H1 (cell line): ENCODE measurements at regions not wholly inside any gene's neighbourhood (a gene's known extent, or its start where the extent isn't known, plus 50 kb on each side); places are given as distances from the start of the nearest gene placed in this dataset.
A peak's percentile ranks its signal among the peaks of the same experiment; 100 is the strongest.

Experiments
- CTCF ChIA-PET: fragments of 300-600 bp; sonication (Branson Sonifier 250); formaldehyde crosslinking; loops from one replicate; lab custom pipeline; 2021; ENCODE audit not compliant: partially characterized antibody; lab: Charles Lee
- POLR2A ChIA-PET: fragments of 300-600 bp; sonication (Branson Sonifier 250); formaldehyde crosslinking; loops from one replicate; lab custom pipeline; 2021; ENCODE audit warnings: inconsistent platforms; ENCODE audit not compliant: partially characterized antibody; lab: Charles Lee
- DNase-seq, 2 experiments: peaks; one replicate each; pipeline versions ENCODE4 v3.0.0 to v3.0.0-alpha.2; 2010 to 2022; ENCODE audit warnings: low spot score in 2 of 2, low read depth in 1 of 2, mixed read lengths in 1 of 2
- FAIRE-seq: peaks from 2 replicates; lab custom pipeline; 2011; peaks lifted over from hg19 to GRCh38; lab: Jason Lieb, UNC
- H2AFZ ChIP-seq: 2 replicates; pipeline ENCODE4 v1.8.1; 2012; ENCODE audit warnings: low read length, inconsistent platforms
- H2AK5ac ChIP-seq: 2 replicates; pipeline ENCODE4 v1.6.1; 2013; ENCODE audit warnings: low read depth, low read length
- H2BK120ac ChIP-seq: replicated peaks from 2 replicates; pipeline ENCODE3; 2013; ENCODE audit warnings: low read depth, low read length, inconsistent platforms
- H2BK12ac ChIP-seq: 2 replicates; pipeline ENCODE4 v1.6.1; 2013; ENCODE audit warnings: low read depth, low read length
- H2BK15ac ChIP-seq: 2 replicates; pipeline ENCODE4 v1.6.1; 2013; ENCODE audit warnings: low read length
- H2BK20ac ChIP-seq: 2 replicates; pipeline ENCODE4 v1.6.1; 2013; ENCODE audit warnings: low read length
- H2BK5ac ChIP-seq: 2 replicates; pipeline ENCODE4 v1.6.1; 2013; ENCODE audit warnings: low read depth, low read length
- H3K14ac ChIP-seq: 2 replicates; pipeline ENCODE4 v1.6.1; 2013; ENCODE audit warnings: inconsistent platforms; ENCODE audit not compliant: insufficient read length
- H3K18ac ChIP-seq: 2 replicates; pipeline ENCODE4 v1.6.1; 2013; ENCODE audit warnings: low read length; ENCODE audit errors: extremely low read depth
- H3K23ac ChIP-seq: 2 replicates; pipeline ENCODE4 v1.6.1; 2013; ENCODE audit warnings: inconsistent platforms; ENCODE audit not compliant: insufficient read length
- H3K23me2 ChIP-seq: 2 replicates; pipeline ENCODE4 v1.6.1; 2013; ENCODE audit warnings: low read depth, low read length
- H3K27ac ChIP-seq: 2 replicates; pipeline ENCODE4 v1.6.1; 2011; ENCODE audit warnings: low read depth, low read length, inconsistent platforms
- H3K27me3 ChIP-seq, 4 experiments: replicated peaks in 1 of 4; 1 replicate in 1 of 4; 2 replicates in 3 of 4; pipeline versions ENCODE4 v1.6.1 to v1.8.1; 2011 to 2013; ENCODE audit warnings: low read length in 3 of 4, mild to moderate bottlenecking in 3 of 4, inconsistent platforms in 2 of 4, mixed read lengths in 2 of 4, moderate library complexity in 1 of 4; ENCODE audit not compliant: control insufficient read depth in 3 of 4, insufficient read depth in 3 of 4; ENCODE audit errors: extremely low read depth in 1 of 4
- H3K36me3 ChIP-seq, 4 experiments: 2 replicates each; pipeline versions ENCODE4 v1.6.1 to v1.8.1; 2011 to 2013; ENCODE audit warnings: mild to moderate bottlenecking in 4 of 4, low read length in 3 of 4, moderate library complexity in 2 of 4, control low read depth in 1 of 4, inconsistent platforms in 1 of 4; ENCODE audit not compliant: insufficient read depth in 4 of 4, control insufficient read depth in 2 of 4
- H3K4ac ChIP-seq: replicated peaks from 2 replicates; pipeline ENCODE3; 2013; ENCODE audit warnings: low read length, low read depth, mixed read lengths, inconsistent platforms; ENCODE audit not compliant: insufficient read length
- H3K4me1 ChIP-seq, 4 experiments: replicated peaks in 1 of 4; 1 replicate in 1 of 4; 2 replicates in 3 of 4; pipeline versions ENCODE4 v1.6.1 to v1.8.1; 2011 to 2013; ENCODE audit warnings: low read length in 3 of 4, inconsistent platforms in 2 of 4, mixed read lengths in 1 of 4; ENCODE audit not compliant: insufficient read depth in 4 of 4, control insufficient read depth in 3 of 4
- H3K4me2 ChIP-seq, 2 experiments: 2 replicates each; pipeline versions ENCODE4 v1.6.1 to v1.8.1; 2011 to 2013; ENCODE audit warnings: low read depth in 2 of 2, low read length in 2 of 2, control low read depth in 1 of 2, inconsistent platforms in 1 of 2, mild to moderate bottlenecking in 1 of 2; ENCODE audit not compliant: insufficient read depth in 1 of 2
- H3K4me3 ChIP-seq, 4 experiments: fragments of 200-600, 300-600 bp in 1 of 4; sonication (generic), shearing (Covaris generic), sonication (Bioruptor Twin) in 1 of 4; 2 replicates each; pipeline versions ENCODE4 v1.5.1 to v1.8.1; 2011 to 2016; ENCODE audit warnings: low read length in 4 of 4, low read depth in 3 of 4, control low read depth in 2 of 4, inconsistent platforms in 2 of 4, mild to moderate bottlenecking in 2 of 4, mixed read lengths in 1 of 4, moderate library complexity in 1 of 4; ENCODE audit not compliant: insufficient read depth in 2 of 4; ENCODE audit errors: extremely low read depth in 1 of 4
- H3K56ac ChIP-seq: replicated peaks from 2 replicates; pipeline ENCODE3; 2013; ENCODE audit warnings: low read depth, mild to moderate bottlenecking, mixed read lengths, low read length, inconsistent platforms; ENCODE audit not compliant: insufficient read length
- H3K79me1 ChIP-seq: 2 replicates; pipeline ENCODE4 v1.6.1; 2013; ENCODE audit warnings: low read depth, low read length, control low read depth
- H3K79me2 ChIP-seq, 2 experiments: 2 replicates each; pipeline versions ENCODE4 v1.6.1 to v1.8.1; 2012 to 2013; ENCODE audit warnings: low read length in 2 of 2, mild to moderate bottlenecking in 2 of 2, inconsistent platforms in 1 of 2; ENCODE audit not compliant: insufficient read depth in 2 of 2, control insufficient read depth in 1 of 2
- H3K9ac ChIP-seq, 4 experiments: replicated peaks in 1 of 4; 1 replicate in 1 of 4; 2 replicates in 3 of 4; pipeline versions ENCODE4 v1.6.1 to v1.8.1; 2011 to 2013; ENCODE audit warnings: low read depth in 3 of 4, low read length in 3 of 4, control low read depth in 2 of 4, mild to moderate bottlenecking in 2 of 4, moderate library complexity in 2 of 4, inconsistent platforms in 1 of 4; ENCODE audit errors: extremely low read depth in 1 of 4
- H3K9me3 ChIP-seq, 2 experiments: 2 replicates each; pipeline versions ENCODE4 v1.6.1 to v1.8.1; 2012 to 2013; ENCODE audit warnings: mild to moderate bottlenecking in 2 of 2, moderate library complexity in 2 of 2, control low read depth in 1 of 2, inconsistent platforms in 1 of 2, low read depth in 1 of 2, low read length in 1 of 2, mixed read lengths in 1 of 2; ENCODE audit not compliant: insufficient read depth in 2 of 2
- H4K20me1 ChIP-seq, 2 experiments: replicated peaks in 1 of 2; 2 replicates each; pipeline versions ENCODE3 to v1.8.1; 2011 to 2013; ENCODE audit warnings: inconsistent platforms in 2 of 2, low read length in 2 of 2, mild to moderate bottlenecking in 1 of 2; ENCODE audit not compliant: insufficient read depth in 2 of 2, control insufficient read depth in 1 of 2
- H4K5ac ChIP-seq: 2 replicates; pipeline ENCODE4 v1.6.1; 2013; ENCODE audit warnings: low read length, low read depth, mixed read lengths, inconsistent platforms; ENCODE audit not compliant: insufficient read length
- H4K8ac ChIP-seq: 2 replicates; pipeline ENCODE4 v1.8.0; 2013; ENCODE audit warnings: mild to moderate bottlenecking, moderate library complexity, low read length, inconsistent platforms; ENCODE audit not compliant: insufficient read depth; ENCODE audit errors: extremely low read depth
- H4K91ac ChIP-seq: replicated peaks from 2 replicates; pipeline ENCODE3; 2013; ENCODE audit warnings: low read length, mixed read lengths, inconsistent platforms; ENCODE audit not compliant: insufficient read length
- GABPA ChIP-seq: IDR thresholded peaks from 2 replicates; pipeline ENCODE4 v1.6.1; 2011; ENCODE audit warnings: mild to moderate bottlenecking, low read length, moderate library complexity, borderline replicate concordance; ENCODE audit not compliant: insufficient read depth
- SP2 ChIP-seq: IDR thresholded peaks from 2 replicates; pipeline ENCODE4 v1.6.1; 2012; ENCODE audit warnings: mild to moderate bottlenecking, low read length, inconsistent platforms
- WGBS, 2 experiments: shearing (Covaris generic) in 1 of 2; methylation state at CpG; one replicate each; pipeline versions ENCODE4 v1.1.6 to v1.1.7; 2013 to 2015; ENCODE audit warnings: low lambda C conversion rate in 2 of 2, mixed read lengths in 2 of 2, inconsistent platforms in 1 of 2, low coverage in 1 of 2, missing lambda C conversion rate in 1 of 2; ENCODE audit not compliant: insufficient replicate concordance in 2 of 2, insufficient coverage in 1 of 2, insufficient read length in 1 of 2; ENCODE audit errors: extremely low coverage in 1 of 2, missing lambda C conversion rate in 1 of 2; 5-methylcytosine and 5-hydroxymethylcytosine counted together

DNA sequence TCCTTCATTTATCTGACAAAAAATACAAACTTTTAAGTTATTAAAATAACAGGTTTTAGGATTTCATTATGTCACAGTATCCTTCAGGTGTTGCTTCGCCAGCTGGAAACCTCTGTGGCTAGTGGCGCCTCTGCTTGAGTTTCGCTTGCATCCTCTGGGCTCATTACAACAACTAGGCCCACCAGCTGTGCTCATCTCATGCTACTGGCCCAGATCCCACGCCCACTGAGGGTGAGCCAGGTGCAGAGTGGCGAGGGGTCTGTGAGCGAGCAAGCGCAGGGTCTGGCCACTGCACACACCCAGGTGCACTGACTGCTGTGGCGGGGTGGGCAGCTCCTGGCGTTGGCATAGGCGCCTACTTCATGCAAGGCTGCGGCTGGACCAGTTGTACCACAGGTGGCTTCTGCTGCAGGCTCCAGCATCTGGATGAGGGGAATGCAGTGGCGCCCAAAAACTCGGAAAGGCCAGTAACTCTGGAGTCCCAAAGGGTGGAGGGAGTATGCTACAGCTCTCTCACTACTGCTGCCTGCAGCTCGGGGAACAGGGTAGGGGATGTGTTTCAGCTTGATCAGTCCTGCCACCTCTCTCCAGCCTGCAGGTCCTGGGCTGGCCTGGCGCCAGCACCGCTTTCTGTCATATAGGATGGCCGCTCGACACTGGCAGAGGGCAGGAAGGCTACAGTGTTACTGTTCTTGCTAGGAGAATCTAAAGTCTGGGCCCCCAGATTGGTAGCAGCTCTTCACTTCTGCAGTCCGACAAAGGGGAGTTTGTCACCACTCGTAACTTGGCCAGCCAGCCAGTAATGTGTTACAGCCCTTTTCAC is 452.1 kb downstream of the TUSC1 start:
- Histone ChIP-seq H4K91ac (peak overlapping the region; percentile 94), H3K4me1 (peaks cover 0 to 8% (median 0%) of the 10 kb centered on the region in 4 experiments; a peak in 4 of 7 replicates), H3K4ac (peak overlapping the region; percentile 66), H2BK20ac (peak overlapping the region; percentile 86; the same call in 1 of the 2 replicates), H3K79me2 (no peaks in the 10 kb centered on the region), H4K5ac (peak overlapping the region; percentile 11), H2BK15ac (no peak overlapping the region; the same call in 1 of the 2 replicates), H4K20me1 (no peaks in the 10 kb centered on the region), H3K9ac (no peak overlapping the region), H3K4me2 (no peak overlapping the region), H3K9me3 (no peaks in the 10 kb centered on the region; a peak in 1 of 4 replicates), H3K27ac (no peak overlapping the region; the same call in 1 of the 2 replicates), H2BK5ac (peak overlapping the region; percentile 75; the same call in 1 of the 2 replicates), H2BK12ac (peak overlapping the region; percentile 39; the same call in 1 of the 2 replicates), H2AFZ (no peak overlapping the region), H2AK5ac (0 out of 2 replicates have a peak overlapping the region, but pooled peaks have one; percentile 39), H3K23ac (no peak overlapping the region), H3K23me2 (no peaks in the 10 kb centered on the region), H2BK120ac (peak overlapping the region; percentile 73), H3K27me3 (no peaks in the 10 kb centered on the region), H3K79me1 (no peaks in the 10 kb centered on the region), H3K18ac (peak overlapping the region; percentile 43; the same call in 1 of the 2 replicates), H3K4me3 (no peak overlapping the region), H4K8ac (no peak overlapping the region; the same call in 1 of the 2 replicates), H3K14ac (no peak overlapping the region), H3K56ac (no peak overlapping the region), H3K36me3 (no peaks in the 10 kb centered on the region)
- CTCF ChIA-PET = no interaction called here
- FAIRE-seq (no peak), DNase-seq (no peak)
- TF ChIP-seq SP2 (no peak), GABPA (no peak)
- 93% methylated on average over 20 of the region's 20 CpGs; no CpG with 5 or more reads in 1 of the 2 experiments for WGBS, 2 experiments
- POLR2A ChIA-PET = no interaction called here
